HL-60 (cell line): ENCODE measurements at regions not wholly inside any gene's neighbourhood (a gene's known extent, or its start where the extent isn't known, plus 50 kb on each side); places are given as distances from the start of the nearest gene placed in this dataset.

Source experiments
- CTCF ChIP-seq: IDR thresholded peaks from one replicate; pipeline ENCODE4 v1.5.1; 2011; ENCODE audit warnings: low read length, control low read depth, inconsistent platforms; ENCODE audit not compliant: insufficient read depth
- GABPA ChIP-seq: IDR thresholded peaks from 2 replicates; pipeline ENCODE4 v1.6.1; 2012; ENCODE audit warnings: low read depth
- POLR2AphosphoS5 ChIP-seq: IDR thresholded peaks from 2 replicates; pipeline ENCODE4 v1.6.1; 2012; ENCODE audit warnings: low read depth
- REST ChIP-seq: IDR thresholded peaks from 2 replicates; pipeline ENCODE4 v1.6.1; 2012; ENCODE audit warnings: low read depth; ENCODE audit not compliant: insufficient replicate concordance
- SPI1 ChIP-seq: IDR thresholded peaks from 2 replicates; pipeline ENCODE4 v1.6.1; 2012; ENCODE audit warnings: low read depth, mild to moderate bottlenecking, borderline replicate concordance

- TF ChIP-seq CTCF (no peak), POLR2AphosphoS5 (no peak), SPI1 (no peak), REST (no peak), GABPA (no peak)
These were observed 370.4 kb downstream of the TUSC7 start for GRCh38 chr3:117079997-117080396.
